Karpas-422 (cell line): ENCODE measurements at regions not wholly inside any gene's neighbourhood (a gene's known extent, or its start where the extent isn't known, plus 50 kb on each side); places are given as distances from the start of the nearest gene placed in this dataset.
"Not testable (repeated sequence)": the region's sequence is repeated elsewhere in the genome, so short reads cannot be mapped to it uniquely, and the experiment has no call there.

Experiments
- DNase-seq: peaks from one replicate; pipeline ENCODE4 v3.0.0-alpha.2; 2015
- H2AFZ ChIP-seq: fragments of 200-600 bp; sonication (generic); 2 replicates; pipeline ENCODE4 v1.6.1; 2014; ENCODE audit warnings: antibody characterized with exemption, low read length, mixed read lengths
- H3K27ac ChIP-seq: fragments of 200-600 bp; sonication (generic); 2 replicates; pipeline ENCODE4 v1.5.1; 2014; ENCODE audit warnings: mild to moderate bottlenecking, low read length, moderate library complexity
- H3K27me3 ChIP-seq: fragments of 200-600 bp; sonication (generic); 2 replicates; pipeline ENCODE4 v1.6.1; 2014; ENCODE audit warnings: low read length, mixed read lengths
- H3K36me3 ChIP-seq: fragments of 200-600 bp; sonication (generic); 2 replicates; pipeline ENCODE4 v1.6.1; 2014; ENCODE audit warnings: low read length, mixed read lengths; ENCODE audit not compliant: insufficient read depth
- H3K4me1 ChIP-seq: fragments of 200-600 bp; sonication (generic); 2 replicates; pipeline ENCODE4 v1.6.1; 2014; ENCODE audit warnings: mild to moderate bottlenecking, low read length, mixed read lengths
- H3K4me2 ChIP-seq: fragments of 200-600 bp; sonication (generic); 2 replicates; pipeline ENCODE4 v1.6.1; 2014; ENCODE audit warnings: low read length, low read depth, mild to moderate bottlenecking; ENCODE audit not compliant: poor library complexity, severe bottlenecking
- H3K4me3 ChIP-seq: fragments of 200-600 bp; sonication (generic); 2 replicates; pipeline ENCODE4 v1.5.1; 2014; ENCODE audit warnings: mild to moderate bottlenecking, antibody characterized with exemption, low read length, mixed read lengths
- H3K79me2 ChIP-seq: fragments of 200-600 bp; sonication (generic); 2 replicates; pipeline ENCODE4 v1.6.1; 2014; ENCODE audit warnings: mild to moderate bottlenecking, low read length, mixed read lengths
- H3K9ac ChIP-seq: fragments of 200-600 bp; sonication (generic); 2 replicates; pipeline ENCODE4 v1.6.0; 2014; ENCODE audit warnings: low read length
- H3K9me2 ChIP-seq: fragments of 200-600 bp; sonication (generic), shearing (Covaris generic); replicated peaks from 2 replicates; pipeline ENCODE4 v1.6.0; 2014; ENCODE audit warnings: mild to moderate bottlenecking, low read length, moderate library complexity; ENCODE audit not compliant: insufficient read depth
- H3K9me3 ChIP-seq: fragments of 300-700, 200-600 bp; sonication (generic); 2 replicates; pipeline ENCODE4 v1.6.1; 2014; ENCODE audit warnings: low read length, mixed read lengths
- H4K20me1 ChIP-seq: fragments of 200-600 bp; sonication (generic); 2 replicates; pipeline ENCODE4 v1.6.1; 2014; ENCODE audit warnings: mild to moderate bottlenecking, antibody characterized with exemption, low read length, low read depth; ENCODE audit not compliant: insufficient read depth

DNA sequence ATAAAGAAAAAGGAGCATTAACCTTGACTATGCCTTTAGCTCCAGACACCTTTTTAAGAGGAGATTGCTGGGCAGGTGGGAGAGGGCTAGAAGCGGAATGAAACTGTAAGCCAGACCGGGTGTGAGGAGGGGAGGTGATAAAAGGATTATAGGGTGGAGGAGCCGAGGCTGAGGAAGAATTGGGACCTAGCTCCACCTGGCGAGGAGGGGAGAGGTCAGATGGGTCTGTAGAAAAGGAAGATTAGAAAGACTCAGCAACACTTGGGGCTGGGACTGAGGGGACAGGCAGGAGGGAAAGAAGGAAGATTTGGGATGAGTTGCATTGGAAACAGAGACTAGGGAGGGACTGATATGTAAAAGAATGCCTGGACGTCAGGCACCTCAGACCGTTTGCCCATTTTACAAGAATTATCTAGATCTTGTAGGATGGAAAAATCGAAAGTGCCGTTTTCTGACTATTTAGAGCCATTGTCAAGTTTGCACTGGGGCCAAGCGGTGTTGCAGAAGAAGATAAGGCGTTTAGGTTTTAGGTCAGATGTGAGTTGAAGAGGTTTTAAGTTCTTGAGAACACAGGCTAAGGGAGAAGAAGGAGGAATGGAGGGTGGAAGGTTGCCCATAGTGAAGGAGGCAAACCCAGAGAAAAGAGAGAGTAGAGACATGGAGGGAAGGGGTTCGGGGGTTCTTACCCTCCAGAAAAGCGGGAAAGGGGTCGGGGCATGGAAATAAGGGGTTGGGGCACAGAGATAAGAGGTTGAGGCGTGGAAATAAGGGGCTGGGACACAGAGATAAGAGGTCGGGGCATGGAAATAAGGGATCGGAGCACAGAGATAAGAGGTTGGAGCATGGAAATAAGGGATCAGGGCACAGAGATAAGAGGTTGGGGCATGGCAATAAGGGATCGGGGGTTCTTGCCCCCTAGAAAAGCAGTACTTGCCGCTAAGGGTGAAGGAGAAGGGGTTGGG is 164.5 kb upstream of the JADE1 start:
- Histone ChIP-seq H2AFZ (peak overlapping the region; percentile 88), H3K4me2 (peak overlapping the region; percentile 55), H3K9ac (peak overlapping the region; percentile 27), H3K4me3 (peak overlapping the region; percentile 26; the same call in 1 of the 2 replicates)
- H3K9me2 ChIP-seq, H4K20me1 ChIP-seq, H3K9me3 ChIP-seq, H3K27me3 ChIP-seq, H3K27ac ChIP-seq, H3K36me3 ChIP-seq, H3K79me2 ChIP-seq, H3K4me1 ChIP-seq: not testable (repeated sequence)
- DNase-seq = peak; percentile 73

GRCh38 chr4:128644107-128644506 is 165.4 kb upstream of the JADE1 start:
- H3K27me3 ChIP-seq, H3K27ac ChIP-seq, H3K4me2 ChIP-seq, H3K4me3 ChIP-seq, H3K79me2 ChIP-seq, H3K9ac ChIP-seq, H3K9me3 ChIP-seq, H2AFZ ChIP-seq, H3K36me3 ChIP-seq, H3K9me2 ChIP-seq, H3K4me1 ChIP-seq, H4K20me1 ChIP-seq, DNase-seq: not testable (repeated sequence)

DNA sequence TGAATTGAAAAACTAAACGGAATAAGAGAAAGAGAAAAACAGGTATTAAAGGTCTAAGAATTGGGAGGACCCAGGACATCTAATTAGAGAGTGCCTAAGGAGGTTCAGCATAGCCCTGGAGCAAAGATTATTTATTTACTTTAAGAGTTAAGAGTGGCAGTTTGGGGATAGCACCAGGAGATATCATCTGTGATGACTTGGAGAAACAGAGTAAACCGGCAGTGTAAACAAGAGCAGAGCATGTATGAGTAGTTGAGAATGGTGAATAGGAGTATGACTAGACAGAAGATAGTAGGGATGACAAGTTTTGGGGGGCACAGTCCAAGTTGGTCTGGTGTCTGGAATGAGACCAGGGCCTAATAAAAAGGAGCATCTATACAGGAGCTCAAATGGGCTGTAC is 167.9 kb upstream of the JADE1 start:
- not testable (repeated sequence) for H4K20me1 ChIP-seq, H3K9ac ChIP-seq, DNase-seq, H3K79me2 ChIP-seq, H3K9me3 ChIP-seq, H3K36me3 ChIP-seq, H3K4me3 ChIP-seq, H2AFZ ChIP-seq, H3K27ac ChIP-seq, H3K27me3 ChIP-seq, H3K4me2 ChIP-seq, H3K9me2 ChIP-seq
- peaks cover 13% of the 10 kb centered on the region for H3K4me1 ChIP-seq

- no peak overlapping the region for H3K4me3 ChIP-seq
- H3K36me3 ChIP-seq = no peaks in the 10 kb centered on the region
- H2AFZ ChIP-seq = no peak overlapping the region; the same call in 1 of the 2 replicates
- no peaks in the 10 kb centered on the region for H3K9me3 ChIP-seq
- no peaks in the 10 kb centered on the region for H3K79me2 ChIP-seq
- H3K9ac ChIP-seq = no peak overlapping the region
- H3K4me1 ChIP-seq = peaks cover 9% of the 10 kb centered on the region
- H4K20me1 ChIP-seq = no peaks in the 10 kb centered on the region
- H3K27ac ChIP-seq = no peak overlapping the region
- no peaks in the 10 kb centered on the region for H3K9me2 ChIP-seq
- no peak for DNase-seq
- no peak overlapping the region for H3K4me2 ChIP-seq
- no peaks in the 10 kb centered on the region for H3K27me3 ChIP-seq
Observed at GRCh38 chr4:128639541-128640270, 169.8 kb upstream of the JADE1 start.

GRCh38 chr4:128636906-128637305 is 172.6 kb upstream of the JADE1 start:
- no peaks in the 10 kb centered on the region for H3K9me3 ChIP-seq
- no peak overlapping the region for H3K4me2 ChIP-seq
- H3K79me2 ChIP-seq = no peaks in the 10 kb centered on the region
- DNase-seq = no peak
- H3K36me3 ChIP-seq = no peaks in the 10 kb centered on the region
- H3K9me2 ChIP-seq = no peaks in the 10 kb centered on the region
- no peaks in the 10 kb centered on the region for H4K20me1 ChIP-seq
- H3K27me3 ChIP-seq = no peaks in the 10 kb centered on the region
- H3K9ac ChIP-seq = no peak overlapping the region
- H3K27ac ChIP-seq = no peak overlapping the region
- H2AFZ ChIP-seq = no peak overlapping the region
- H3K4me1 ChIP-seq = peaks cover 17% of the 10 kb centered on the region
- H3K4me3 ChIP-seq = no peak overlapping the region

DNA sequence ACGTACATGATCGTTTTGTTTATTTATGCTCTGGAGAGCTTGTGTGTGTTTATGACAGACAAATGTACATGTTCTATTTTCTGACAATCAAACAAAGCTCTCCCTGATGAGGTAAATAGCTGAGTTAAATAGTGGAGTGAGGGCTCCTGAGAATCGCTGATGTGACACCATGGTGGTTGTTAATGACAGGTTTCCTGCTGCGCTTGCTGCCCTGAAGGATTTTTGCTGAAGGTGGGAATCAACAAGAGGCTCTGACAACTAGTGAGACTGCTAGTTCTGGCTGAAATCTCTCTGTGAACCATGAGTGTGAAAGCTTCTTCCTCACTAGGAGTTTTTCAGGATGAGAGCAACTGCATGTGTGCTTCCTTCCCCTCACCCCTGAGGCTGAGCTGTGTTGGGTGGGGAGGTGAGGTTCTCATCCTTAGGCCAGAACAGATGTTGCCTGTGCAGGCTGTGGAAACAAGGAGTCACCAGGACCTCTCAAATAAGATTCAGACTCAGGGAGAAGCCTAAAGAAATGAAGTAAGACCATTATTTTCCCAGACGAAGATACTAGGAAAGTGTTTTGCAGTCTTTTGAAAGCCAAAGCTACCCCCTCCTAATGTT is 173.4 kb upstream of the JADE1 start:
- Histone ChIP-seq H3K9me2 (no peaks in the 10 kb centered on the region), H3K79me2 (no peaks in the 10 kb centered on the region), H3K4me2 (no peak overlapping the region), H3K9ac (no peak overlapping the region), H3K36me3 (no peaks in the 10 kb centered on the region), H3K4me1 (peaks cover 17% of the 10 kb centered on the region), H3K9me3 (no peaks in the 10 kb centered on the region), H2AFZ (no peak overlapping the region), H3K27me3 (no peaks in the 10 kb centered on the region), H3K27ac (no peak overlapping the region), H3K4me3 (no peak overlapping the region), H4K20me1 (no peaks in the 10 kb centered on the region)
- no peak for DNase-seq

- Histone ChIP-seq H4K20me1 (no peaks in the 10 kb centered on the region), H2AFZ (no peak overlapping the region), H3K27me3 (no peaks in the 10 kb centered on the region), H3K36me3 (no peaks in the 10 kb centered on the region), H3K4me2 (no peak overlapping the region), H3K4me3 (no peak overlapping the region), H3K79me2 (no peaks in the 10 kb centered on the region), H3K4me1 (peaks cover 17% of the 10 kb centered on the region), H3K27ac (no peak overlapping the region), H3K9me2 (no peaks in the 10 kb centered on the region), H3K9ac (no peak overlapping the region), H3K9me3 (no peaks in the 10 kb centered on the region)
- no peak for DNase-seq
Observed at GRCh38 chr4:128635141-128635954, 174.2 kb upstream of the JADE1 start.
